Osteoblast (primary cell): ENCODE measurements at regions not wholly inside any gene's neighbourhood (a gene's known extent, or its start where the extent isn't known, plus 50 kb on each side); places are given as distances from the start of the nearest gene placed in this dataset.

ENCODE experiments used
- DNase-seq: peaks from one replicate; pipeline ENCODE4 v3.0.0; 2011; ENCODE audit warnings: low spot score, mixed read lengths; ENCODE audit not compliant: insufficient read length; ENCODE audit errors: missing footprints
- H2AFZ ChIP-seq: 2 replicates; pipeline ENCODE4 v1.6.0; 2011; ENCODE audit warnings: mild to moderate bottlenecking, low read length
- H3K27ac ChIP-seq: 2 replicates; pipeline ENCODE4 v1.5.1; 2011; ENCODE audit warnings: mild to moderate bottlenecking, low read depth, low read length, moderate library complexity
- H3K27me3 ChIP-seq: 2 replicates; pipeline ENCODE4 v1.6.0; 2012; ENCODE audit warnings: mild to moderate bottlenecking, control low read depth, inconsistent platforms, low read length, moderate library complexity; ENCODE audit not compliant: insufficient read depth
- H3K36me3 ChIP-seq: 2 replicates; pipeline ENCODE4 v1.5.1; 2011; ENCODE audit warnings: mild to moderate bottlenecking, low read length, control low read depth, moderate library complexity; ENCODE audit not compliant: insufficient read depth
- H3K4me1 ChIP-seq: 2 replicates; pipeline ENCODE4 v1.5.1; 2011; ENCODE audit warnings: mild to moderate bottlenecking, low read length, control low read depth, moderate library complexity; ENCODE audit not compliant: insufficient read depth
- H3K4me2 ChIP-seq: 2 replicates; pipeline ENCODE4 v1.6.0; 2011; ENCODE audit warnings: mild to moderate bottlenecking, low read length; ENCODE audit not compliant: insufficient read depth
- H3K4me3 ChIP-seq: fragments of 200-600 bp; sonication (generic); 3 replicates; pipeline ENCODE4 v1.5.1; 2012; ENCODE audit warnings: mild to moderate bottlenecking, low read length, inconsistent platforms; ENCODE audit not compliant: insufficient read depth
- H3K79me2 ChIP-seq: 2 replicates; pipeline ENCODE4 v1.6.0; 2012; ENCODE audit warnings: mild to moderate bottlenecking, low read length, control low read depth, inconsistent platforms; ENCODE audit not compliant: insufficient read depth
- H3K9me3 ChIP-seq: 2 replicates; pipeline ENCODE4 v1.5.1; 2011; ENCODE audit warnings: low read depth, low read length, control low read depth
- H4K20me1 ChIP-seq: 2 replicates; pipeline ENCODE4 v1.6.0; 2012; ENCODE audit warnings: mild to moderate bottlenecking, low read length, control low read depth; ENCODE audit not compliant: insufficient read depth
- TF ChIP-seq, protein P1 (sequence below): IDR thresholded peaks from 2 replicates; pipeline ENCODE4 v1.5.1; 2011; ENCODE audit warnings: mild to moderate bottlenecking, low read depth, low read length, moderate library complexity; ENCODE audit errors: extremely low read depth

DNA sequence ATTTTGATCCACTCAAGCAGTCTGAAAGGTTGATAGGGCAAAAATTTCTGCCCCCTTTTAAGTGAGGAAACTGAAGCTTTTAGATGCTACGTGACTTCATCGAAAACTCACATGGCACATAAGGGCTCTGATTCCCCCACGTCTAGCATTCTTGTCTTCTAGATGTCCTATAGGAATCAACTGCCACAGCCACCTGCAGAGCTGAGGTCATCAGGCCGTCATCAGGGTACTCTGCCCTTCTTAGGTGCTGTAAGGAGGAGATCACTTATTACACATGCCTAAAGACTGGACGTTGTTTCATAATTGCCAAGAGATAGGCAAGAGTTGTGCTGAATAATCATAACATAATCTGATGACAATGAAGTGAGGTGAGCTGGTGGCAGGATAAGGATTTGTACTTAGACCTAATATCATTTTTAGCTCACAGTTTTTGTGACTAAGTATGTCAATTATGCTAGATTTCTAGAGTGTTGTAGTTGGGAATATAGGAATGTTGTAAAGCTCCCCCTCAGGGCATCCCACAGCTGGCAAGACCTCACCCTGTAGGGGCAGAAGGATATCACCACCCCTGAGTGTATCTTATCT is 349.4 kb downstream of the METTL15 start:
- no peak for DNase-seq
- Histone ChIP-seq H3K4me2 (no peak overlapping the region), H3K4me3 (no peak overlapping the region), H3K36me3 (no peaks in the 10 kb centered on the region), H3K27me3 (no peaks in the 10 kb centered on the region), H4K20me1 (no peaks in the 10 kb centered on the region), H3K79me2 (no peaks in the 10 kb centered on the region), H2AFZ (no peak overlapping the region), H3K9me3 (no peaks in the 10 kb centered on the region), H3K4me1 (peaks cover 30% of the 10 kb centered on the region), H3K27ac (no peak overlapping the region)
- TF ChIP-seq, protein P1, sequence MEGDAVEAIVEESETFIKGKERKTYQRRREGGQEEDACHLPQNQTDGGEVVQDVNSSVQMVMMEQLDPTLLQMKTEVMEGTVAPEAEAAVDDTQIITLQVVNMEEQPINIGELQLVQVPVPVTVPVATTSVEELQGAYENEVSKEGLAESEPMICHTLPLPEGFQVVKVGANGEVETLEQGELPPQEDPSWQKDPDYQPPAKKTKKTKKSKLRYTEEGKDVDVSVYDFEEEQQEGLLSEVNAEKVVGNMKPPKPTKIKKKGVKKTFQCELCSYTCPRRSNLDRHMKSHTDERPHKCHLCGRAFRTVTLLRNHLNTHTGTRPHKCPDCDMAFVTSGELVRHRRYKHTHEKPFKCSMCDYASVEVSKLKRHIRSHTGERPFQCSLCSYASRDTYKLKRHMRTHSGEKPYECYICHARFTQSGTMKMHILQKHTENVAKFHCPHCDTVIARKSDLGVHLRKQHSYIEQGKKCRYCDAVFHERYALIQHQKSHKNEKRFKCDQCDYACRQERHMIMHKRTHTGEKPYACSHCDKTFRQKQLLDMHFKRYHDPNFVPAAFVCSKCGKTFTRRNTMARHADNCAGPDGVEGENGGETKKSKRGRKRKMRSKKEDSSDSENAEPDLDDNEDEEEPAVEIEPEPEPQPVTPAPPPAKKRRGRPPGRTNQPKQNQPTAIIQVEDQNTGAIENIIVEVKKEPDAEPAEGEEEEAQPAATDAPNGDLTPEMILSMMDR, result no peak

DNA sequence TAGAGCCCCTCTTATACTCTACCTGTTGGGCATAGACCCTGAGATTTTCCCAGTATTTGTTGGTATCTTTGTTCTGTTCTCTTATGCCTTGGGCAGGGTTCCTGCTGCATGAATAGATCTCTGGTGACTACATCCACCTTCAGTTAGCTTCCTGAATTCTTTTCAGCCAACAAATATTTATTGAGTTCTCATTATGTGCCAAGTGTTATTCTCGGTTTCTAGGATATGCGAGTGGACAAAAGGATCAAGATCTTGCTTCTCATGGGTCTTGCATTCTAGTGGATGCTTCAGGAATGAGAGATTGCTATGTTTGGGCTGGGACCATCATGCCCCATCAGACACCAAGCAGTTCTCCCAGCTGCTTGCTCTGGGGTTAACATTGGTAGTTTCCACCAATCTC is 340.0 kb downstream of the METTL15 start:
- no peak for DNase-seq
- Histone ChIP-seq H3K27ac (peak overlapping the region; percentile 62), H2AFZ (no peak overlapping the region)

DNA sequence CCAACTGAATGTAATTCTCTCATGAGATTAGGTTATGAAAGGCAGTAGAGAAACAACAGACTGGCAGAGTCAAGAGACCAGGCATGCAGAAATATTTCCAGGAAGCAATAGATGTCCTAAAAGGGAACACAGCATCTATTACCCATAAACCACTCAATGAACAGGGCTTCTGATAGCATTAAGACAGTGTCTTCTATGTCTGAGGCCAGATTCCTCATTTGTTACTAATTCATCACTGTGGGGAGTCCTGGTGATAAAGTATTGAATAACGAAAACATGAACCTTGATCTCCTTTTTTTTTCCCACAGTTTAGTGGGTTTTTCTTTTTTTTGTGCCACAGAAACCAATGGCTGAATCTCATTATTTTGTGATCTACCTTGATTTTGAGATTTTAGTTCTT is 339.0 kb downstream of the METTL15 start:
- Histone ChIP-seq H3K27me3 (no peaks in the 10 kb centered on the region), H2AFZ (no peak overlapping the region), H3K36me3 (no peaks in the 10 kb centered on the region), H3K4me1 (peaks cover 19% of the 10 kb centered on the region), H3K79me2 (no peaks in the 10 kb centered on the region), H3K9me3 (no peaks in the 10 kb centered on the region), H4K20me1 (no peaks in the 10 kb centered on the region), H3K4me2 (no peak overlapping the region), H3K27ac (peak overlapping the region; percentile 62), H3K4me3 (no peak overlapping the region)
- TF ChIP-seq, protein P1, result no peak
- DNase-seq, result no peak

More for the DNA sequence above, 340.0 kb downstream of the METTL15 start:
- no peak overlapping the region for H3K4me3 ChIP-seq
- H3K4me2 ChIP-seq, result no peak overlapping the region
- no peaks in the 10 kb centered on the region for H3K9me3 ChIP-seq
- H3K79me2 ChIP-seq, result no peaks in the 10 kb centered on the region
- H3K4me1 ChIP-seq, result peaks cover 19% of the 10 kb centered on the region
- TF ChIP-seq, protein P1, result no peak
- no peaks in the 10 kb centered on the region for H3K27me3 ChIP-seq
- H3K36me3 ChIP-seq, result no peaks in the 10 kb centered on the region
- H4K20me1 ChIP-seq, result no peaks in the 10 kb centered on the region

DNA sequence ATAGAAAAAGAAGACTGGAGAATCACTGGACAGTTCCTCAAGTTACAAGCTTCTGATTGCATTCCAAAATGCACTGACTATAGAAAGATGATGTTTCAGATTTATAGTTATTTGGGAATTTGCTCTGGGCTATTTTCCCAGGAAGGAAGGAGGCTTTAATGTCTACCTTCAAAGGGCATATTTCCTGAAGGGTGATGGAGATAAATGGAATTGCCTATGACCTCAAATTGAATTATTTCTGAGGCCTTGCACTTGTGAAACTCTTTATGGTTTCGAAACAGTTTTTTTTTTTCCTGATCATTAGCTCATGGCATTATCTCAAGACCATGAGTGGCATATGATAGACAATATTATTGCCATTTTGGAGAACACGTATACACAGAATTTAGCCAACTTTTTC is 333.9 kb downstream of the METTL15 start:
- Histone ChIP-seq H3K4me1 (peaks cover 2% of the 10 kb centered on the region), H2AFZ (no peak overlapping the region), H3K79me2 (no peaks in the 10 kb centered on the region), H3K36me3 (no peaks in the 10 kb centered on the region), H3K27me3 (no peaks in the 10 kb centered on the region), H3K9me3 (no peaks in the 10 kb centered on the region), H3K4me2 (no peak overlapping the region), H4K20me1 (no peaks in the 10 kb centered on the region), H3K4me3 (no peak overlapping the region), H3K27ac (no peak overlapping the region)
- TF ChIP-seq, protein P1, result no peak
- DNase-seq, result no peak
